Astrocyte of the cerebellum (primary cell): ENCODE measurements at regions not wholly inside any gene's neighbourhood (a gene's known extent, or its start where the extent isn't known, plus 50 kb on each side); places are given as distances from the start of the nearest gene placed in this dataset.

Source experiments
- DNase-seq: peaks from one replicate; pipeline ENCODE4 v3.0.0-alpha.2; 2011; ENCODE audit warnings: low read depth
- H3K4me3 ChIP-seq: 2 replicates; pipeline ENCODE4 v1.5.1; 2011; ENCODE audit warnings: mild to moderate bottlenecking, low read depth, low read length, moderate library complexity
- in situ Hi-C: cut with HindIII; loops from 2 replicates; pipeline ENCODE4 v1.10.0; 2017; ENCODE audit warnings: low sequenced_read_pairs
- TF ChIP-seq, protein P1 (sequence below): IDR thresholded peaks from 2 replicates; pipeline ENCODE4 v1.5.1; 2012; ENCODE audit warnings: low read length, low read depth, moderate library complexity, mild to moderate bottlenecking; ENCODE audit errors: missing control alignments

DNA sequence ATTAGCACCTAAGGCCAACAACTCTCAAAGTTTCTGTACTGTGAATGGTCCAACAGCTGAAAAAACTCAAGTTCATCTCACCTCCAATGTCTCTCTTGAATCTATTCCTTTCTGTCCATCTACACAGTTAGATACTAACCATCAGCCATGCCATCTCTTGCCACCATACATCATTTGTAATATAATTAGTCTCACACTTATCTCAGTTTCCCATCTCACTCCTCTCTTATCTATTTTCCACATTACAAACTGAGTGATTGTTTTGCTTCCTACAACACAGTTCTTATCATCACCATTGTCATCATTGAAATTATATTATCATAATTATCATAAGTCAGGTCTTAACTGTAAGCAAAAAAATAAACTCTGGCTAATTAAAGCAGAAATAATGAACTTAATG lies 393.9 kb downstream of the PRELID2 start:
- TF ChIP-seq, protein P1, sequence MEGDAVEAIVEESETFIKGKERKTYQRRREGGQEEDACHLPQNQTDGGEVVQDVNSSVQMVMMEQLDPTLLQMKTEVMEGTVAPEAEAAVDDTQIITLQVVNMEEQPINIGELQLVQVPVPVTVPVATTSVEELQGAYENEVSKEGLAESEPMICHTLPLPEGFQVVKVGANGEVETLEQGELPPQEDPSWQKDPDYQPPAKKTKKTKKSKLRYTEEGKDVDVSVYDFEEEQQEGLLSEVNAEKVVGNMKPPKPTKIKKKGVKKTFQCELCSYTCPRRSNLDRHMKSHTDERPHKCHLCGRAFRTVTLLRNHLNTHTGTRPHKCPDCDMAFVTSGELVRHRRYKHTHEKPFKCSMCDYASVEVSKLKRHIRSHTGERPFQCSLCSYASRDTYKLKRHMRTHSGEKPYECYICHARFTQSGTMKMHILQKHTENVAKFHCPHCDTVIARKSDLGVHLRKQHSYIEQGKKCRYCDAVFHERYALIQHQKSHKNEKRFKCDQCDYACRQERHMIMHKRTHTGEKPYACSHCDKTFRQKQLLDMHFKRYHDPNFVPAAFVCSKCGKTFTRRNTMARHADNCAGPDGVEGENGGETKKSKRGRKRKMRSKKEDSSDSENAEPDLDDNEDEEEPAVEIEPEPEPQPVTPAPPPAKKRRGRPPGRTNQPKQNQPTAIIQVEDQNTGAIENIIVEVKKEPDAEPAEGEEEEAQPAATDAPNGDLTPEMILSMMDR, result no peak

DNA sequence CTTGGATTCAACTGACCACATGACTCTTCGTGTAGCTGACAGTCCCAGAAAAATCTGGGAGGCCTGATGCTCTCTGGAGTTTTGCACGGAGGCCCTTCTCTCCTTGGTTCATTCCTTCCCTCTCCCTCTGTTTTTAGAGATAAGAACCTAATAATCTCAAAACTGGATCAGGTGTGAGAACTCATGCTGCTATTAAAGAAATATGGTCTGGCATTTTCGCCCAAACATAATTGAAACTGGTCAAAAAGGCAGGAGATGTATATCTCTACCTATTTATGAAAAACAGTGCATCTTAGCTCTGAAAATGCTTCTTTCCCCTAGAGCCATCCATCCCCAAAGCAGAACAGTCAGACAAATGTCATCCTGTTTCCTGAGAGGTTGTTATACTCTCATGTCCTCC lies 397.5 kb downstream of the PRELID2 start:
- in situ Hi-C loops, result no loop called here
- TF ChIP-seq, protein P1, result no peak

More for the DNA sequence above, 393.9 kb downstream of the PRELID2 start:
- DNase-seq, result no peak
- H3K4me3 ChIP-seq, result no peak overlapping the region
- in situ Hi-C loops, result no loop called here

DNA sequence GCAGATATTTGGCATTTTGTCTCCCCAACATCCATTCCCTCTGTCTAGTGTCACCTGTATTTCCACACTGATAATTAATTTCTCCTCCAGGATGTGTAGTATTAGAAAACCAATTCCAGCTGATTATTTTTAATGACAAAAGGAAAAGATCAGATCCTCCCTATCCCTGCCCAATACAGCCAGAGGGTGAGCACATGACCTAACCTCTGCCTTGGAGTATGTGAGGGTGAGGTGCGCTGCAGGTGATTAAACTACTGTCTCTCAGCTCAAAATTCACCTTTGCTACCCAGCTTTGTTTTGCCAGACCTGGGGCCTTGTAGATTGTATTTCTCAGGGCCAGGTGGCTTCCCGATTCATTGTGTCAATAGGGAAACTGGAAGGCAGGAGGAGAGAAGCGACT lies 402.1 kb downstream of the PRELID2 start:
- in situ Hi-C loops, result no loop called here
- TF ChIP-seq, protein P1, result no peak
- H3K4me3 ChIP-seq, result no peak overlapping the region
- DNase-seq, result no peak

More for the DNA sequence above, 397.5 kb downstream of the PRELID2 start:
- DNase-seq, result no peak
- no peak overlapping the region for H3K4me3 ChIP-seq

DNA sequence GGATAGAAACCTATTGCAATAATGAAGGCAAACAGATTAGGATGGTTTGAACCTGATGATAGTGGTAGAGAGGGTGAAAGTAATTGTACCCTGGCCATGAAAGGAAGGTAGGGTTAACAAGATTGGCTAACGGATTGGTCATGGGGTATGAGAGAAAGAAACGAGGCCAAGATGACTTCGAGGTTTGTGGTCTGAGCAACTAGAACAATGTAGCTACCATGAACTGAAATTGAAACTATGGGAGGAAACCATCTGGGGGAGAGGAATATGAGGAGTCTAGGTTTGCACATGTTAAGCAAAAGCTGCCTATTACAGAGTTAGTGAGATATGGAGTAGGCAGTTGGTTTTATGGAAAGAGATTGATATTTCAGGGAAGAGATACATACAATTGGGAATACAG lies 406.0 kb downstream of the PRELID2 start:
- DNase-seq, result no peak
- in situ Hi-C loops, result no loop called here

DNA sequence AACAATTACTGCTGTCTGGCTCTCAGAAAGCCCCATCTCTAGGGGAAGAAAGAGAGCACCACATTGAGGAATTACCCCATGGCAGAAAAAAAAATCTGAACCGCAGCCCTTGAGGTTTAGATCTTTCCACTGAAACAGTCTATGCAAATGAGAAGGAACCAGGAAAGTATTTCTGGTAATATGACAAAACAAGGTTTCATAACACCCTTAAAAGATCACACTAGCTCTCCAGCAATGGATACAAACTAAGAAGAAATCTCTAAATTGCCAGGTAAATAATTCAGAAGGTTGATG lies 427.1 kb downstream of the PRELID2 start:
- no peak for DNase-seq
- no peak overlapping the region for H3K4me3 ChIP-seq
- TF ChIP-seq, protein P1, result no peak
- in situ Hi-C loops, result no loop called here

More for the DNA sequence above, 406.0 kb downstream of the PRELID2 start:
- no peak overlapping the region for H3K4me3 ChIP-seq
- TF ChIP-seq, protein P1, result no peak

DNA sequence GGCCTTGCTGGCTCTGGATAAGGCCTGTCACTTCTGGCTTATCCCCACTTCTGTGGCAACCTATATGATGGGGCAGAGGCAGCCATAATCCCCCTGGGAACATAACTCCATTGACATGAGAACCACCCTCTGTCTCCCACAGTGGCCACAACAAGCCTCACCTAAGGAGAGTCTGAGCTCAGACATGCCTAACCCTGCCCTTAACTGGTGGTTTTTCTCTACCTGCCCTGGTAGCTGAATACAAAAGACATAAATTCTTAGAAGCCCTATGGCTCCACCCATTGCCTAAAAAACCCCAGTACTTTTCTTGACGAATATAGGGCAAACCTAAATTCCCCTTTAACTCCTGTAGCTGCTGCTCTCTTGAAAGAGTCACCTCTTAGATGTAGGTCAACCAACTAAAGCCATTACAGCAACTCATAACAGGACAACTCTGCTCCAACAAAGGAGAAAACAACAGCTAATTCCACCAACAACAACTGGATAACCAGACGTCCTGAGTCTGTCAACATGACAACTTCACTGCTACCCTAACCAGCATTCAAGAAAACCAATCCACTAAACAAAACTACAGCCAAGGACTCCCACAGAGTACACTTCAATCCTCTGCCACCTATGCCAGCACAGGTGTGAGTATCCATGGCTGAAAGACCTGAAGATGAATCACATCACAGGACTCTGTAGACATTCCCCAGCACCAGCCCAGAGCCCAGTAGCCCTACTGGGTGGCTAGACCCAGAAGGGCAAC lies 427.7 kb downstream of the PRELID2 start:
- TF ChIP-seq, protein P1, result no peak

DNA sequence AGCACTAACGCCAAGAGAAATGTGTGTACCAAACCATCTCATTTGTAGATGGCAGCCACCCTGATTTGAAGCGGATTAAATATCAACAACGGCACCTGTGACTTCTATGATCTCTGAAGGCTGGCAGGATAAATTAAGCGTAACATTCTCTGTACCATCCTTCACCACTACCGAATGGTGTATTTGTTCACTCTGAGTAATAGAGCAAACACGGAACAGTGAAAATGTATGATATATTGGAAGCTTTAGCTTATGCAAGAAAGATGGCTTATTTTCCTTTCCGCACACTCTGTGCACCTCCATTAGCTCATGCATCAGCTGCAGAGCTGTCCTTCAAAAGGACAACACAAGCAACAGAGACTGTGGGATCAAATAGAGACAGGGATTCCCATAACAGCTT lies 431.1 kb downstream of the PRELID2 start:
- TF ChIP-seq, protein P1, result no peak
- in situ Hi-C loops, result no loop called here
- no peak overlapping the region for H3K4me3 ChIP-seq
- no peak for DNase-seq

More for the DNA sequence above, 427.7 kb downstream of the PRELID2 start:
- no peak overlapping the region for H3K4me3 ChIP-seq
- in situ Hi-C loops, result no loop called here
- no peak for DNase-seq
